Neuronal stem cell (in vitro differentiated cells): ENCODE measurements at regions not wholly inside any gene's neighbourhood (a gene's known extent, or its start where the extent isn't known, plus 50 kb on each side); places are given as distances from the start of the nearest gene placed in this dataset.

Experiments used
- DNase-seq: peaks from one replicate; pipeline ENCODE4 v3.0.0-alpha.2; 2013; ENCODE audit warnings: low spot score
- H2AFZ ChIP-seq: one replicate; pipeline ENCODE4 v1.6.1; 2013; ENCODE audit warnings: mild to moderate bottlenecking, low read length, inconsistent platforms
- H2AK5ac ChIP-seq: 2 replicates; pipeline ENCODE4 v1.6.1; 2013; ENCODE audit warnings: low read depth, mild to moderate bottlenecking, inconsistent platforms, low read length, moderate library complexity, mixed read lengths
- H2BK120ac ChIP-seq: 2 replicates; pipeline ENCODE4 v1.6.1; 2013; ENCODE audit warnings: low read depth, mild to moderate bottlenecking, inconsistent platforms, low read length, moderate library complexity, mixed read lengths
- H2BK12ac ChIP-seq: one replicate; pipeline ENCODE4 v1.6.1; 2013; ENCODE audit warnings: low read length, inconsistent platforms
- H2BK15ac ChIP-seq: 2 replicates; pipeline ENCODE4 v1.6.1; 2013; ENCODE audit warnings: mild to moderate bottlenecking, low read length, inconsistent platforms, mixed read lengths
- H2BK5ac ChIP-seq: one replicate; pipeline ENCODE4 v1.6.1; 2013; ENCODE audit warnings: inconsistent platforms, mild to moderate bottlenecking, low read length, moderate library complexity
- H3K14ac ChIP-seq: one replicate; pipeline ENCODE4 v1.6.1; 2013; ENCODE audit warnings: low read length, inconsistent platforms
- H3K18ac ChIP-seq: 2 replicates; pipeline ENCODE4 v1.6.1; 2013; ENCODE audit warnings: low read length, inconsistent platforms
- H3K23ac ChIP-seq: 2 replicates; pipeline ENCODE4 v1.6.1; 2013; ENCODE audit warnings: low read depth, mild to moderate bottlenecking, mixed read lengths, low read length, inconsistent platforms; ENCODE audit not compliant: poor library complexity
- H3K27ac ChIP-seq: replicated peaks from 3 replicates; pipeline ENCODE4 v1.5.1; 2013; ENCODE audit warnings: low read length, inconsistent platforms
- H3K27me3 ChIP-seq, 3 experiments: 2 replicates each; pipeline ENCODE4 v1.6.1; 2013; ENCODE audit warnings: low read length in 3 of 3, mild to moderate bottlenecking in 2 of 3, inconsistent platforms in 1 of 3, low read depth in 1 of 3, mixed read lengths in 1 of 3, moderate library complexity in 1 of 3; ENCODE audit not compliant: control insufficient read depth in 3 of 3, insufficient read depth in 3 of 3
- H3K36me3 ChIP-seq, 2 donors: replicated peaks in 1 of 2; 2 replicates each; pipeline ENCODE4 v1.6.1; 2013; ENCODE audit warnings: low read length in 2 of 2; ENCODE audit not compliant: control insufficient read depth in 2 of 2, insufficient read depth in 2 of 2
- H3K4ac ChIP-seq: 2 replicates; pipeline ENCODE4 v1.6.1; 2013; ENCODE audit warnings: inconsistent platforms, mild to moderate bottlenecking, low read length, moderate library complexity
- H3K4me1 ChIP-seq, 2 donors: 1 replicate in 1 of 2; 2 replicates in 1 of 2; pipeline ENCODE4 v1.6.1; 2013; ENCODE audit warnings: low read length in 2 of 2, low read depth in 1 of 2; ENCODE audit not compliant: control insufficient read depth in 2 of 2, insufficient read depth in 1 of 2
- H3K4me2 ChIP-seq: one replicate; pipeline ENCODE4 v1.6.1; 2013; ENCODE audit warnings: mild to moderate bottlenecking, low read length, inconsistent platforms; ENCODE audit not compliant: insufficient read depth, poor library complexity, severe bottlenecking
- H3K4me3 ChIP-seq, 2 donors: 2 replicates each; pipeline ENCODE4 v1.5.1; 2013; ENCODE audit warnings: low read length in 2 of 2, mild to moderate bottlenecking in 2 of 2, inconsistent platforms in 1 of 2, moderate library complexity in 1 of 2
- H3K79me1 ChIP-seq: one replicate; pipeline ENCODE4 v1.6.1; 2013; ENCODE audit warnings: low read depth, mild to moderate bottlenecking, inconsistent platforms, low read length, moderate library complexity
- H3K9ac ChIP-seq: one replicate; pipeline ENCODE4 v1.6.1; 2013; ENCODE audit warnings: mild to moderate bottlenecking, low read depth, low read length, inconsistent platforms; ENCODE audit not compliant: poor library complexity
- H3K9me3 ChIP-seq, 2 donors: replicated peaks in 1 of 2; 2 replicates each; pipeline versions ENCODE3 to v1.6.1; 2013; ENCODE audit warnings: low read length in 2 of 2, mild to moderate bottlenecking in 2 of 2, inconsistent platforms in 1 of 2, low read depth in 1 of 2, mixed read lengths in 1 of 2, moderate library complexity in 1 of 2; ENCODE audit not compliant: control insufficient read depth in 2 of 2, insufficient read depth in 1 of 2
- H4K8ac ChIP-seq: one replicate; pipeline ENCODE4 v1.6.1; 2013; ENCODE audit warnings: low read depth, mild to moderate bottlenecking, inconsistent platforms, low read length, moderate library complexity
- H4K91ac ChIP-seq: one replicate; pipeline ENCODE4 v1.6.1; 2013; ENCODE audit warnings: low read length, low read depth, mild to moderate bottlenecking, inconsistent platforms; ENCODE audit not compliant: poor library complexity
- WGBS, 2 donors: extraction: QIAGEN DNeasy Blood & Tissue Kit; methylation state at CpG; one replicate each; pipeline ENCODE4 v1.1.7; 2013; ENCODE audit warnings: missing lambda C conversion rate in 2 of 2, mixed read lengths in 1 of 2; ENCODE audit not compliant: insufficient read length in 2 of 2, insufficient replicate concordance in 1 of 2; ENCODE audit errors: extremely low coverage in 2 of 2; 5-methylcytosine and 5-hydroxymethylcytosine counted together

DNA sequence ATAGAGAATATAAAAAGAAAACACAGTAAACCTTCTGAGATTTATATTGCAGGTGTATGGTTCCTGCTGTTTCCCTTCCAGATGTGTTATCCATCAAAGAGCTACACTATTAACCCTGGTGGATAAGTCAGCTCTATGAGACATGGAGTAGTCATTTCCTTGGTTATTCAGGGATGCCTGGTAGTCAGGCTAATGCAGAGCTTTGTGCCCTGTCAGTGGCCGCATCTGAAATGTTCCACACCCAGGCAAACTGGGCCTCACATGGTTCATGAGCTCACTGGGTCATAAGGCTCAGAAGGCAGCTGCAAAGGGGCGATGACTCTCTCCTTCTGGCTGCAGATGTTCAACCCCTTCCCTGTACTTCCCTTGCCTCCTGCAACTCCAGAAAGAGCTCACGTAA, 473.6 kb downstream of the EPHA7 start:
- Histone ChIP-seq H3K4ac (no peak overlapping the region), H3K23ac (no peak overlapping the region), H2BK15ac (no peak overlapping the region), H3K9me3 (peaks cover 0 to 2% of the 10 kb centered on the region in 2 donors), H3K18ac (no peak overlapping the region), H3K4me1 (peaks cover 0 to 3% of the 10 kb centered on the region in 2 donors), H3K27me3 (no peaks in the 10 kb centered on the region), H3K27ac (peak overlapping the region; percentile 8), H2BK12ac (no peak overlapping the region), H3K14ac (no peak overlapping the region), H2AK5ac (no peak overlapping the region), H3K36me3 (peaks cover 0 to 2% of the 10 kb centered on the region in 2 donors), H3K4me3 (no peak overlapping the region), H2BK120ac (no peak overlapping the region), H2AFZ (no peak overlapping the region), H4K91ac (no peak overlapping the region), H3K4me2 (no peak overlapping the region), H2BK5ac (no peak overlapping the region), H4K8ac (no peak overlapping the region), H3K79me1 (no peaks in the 10 kb centered on the region), H3K9ac (no peak overlapping the region)
- no peak for DNase-seq
- no CpG with 5 or more reads among the region's 3 CpGs for WGBS, 2 donors

DNA sequence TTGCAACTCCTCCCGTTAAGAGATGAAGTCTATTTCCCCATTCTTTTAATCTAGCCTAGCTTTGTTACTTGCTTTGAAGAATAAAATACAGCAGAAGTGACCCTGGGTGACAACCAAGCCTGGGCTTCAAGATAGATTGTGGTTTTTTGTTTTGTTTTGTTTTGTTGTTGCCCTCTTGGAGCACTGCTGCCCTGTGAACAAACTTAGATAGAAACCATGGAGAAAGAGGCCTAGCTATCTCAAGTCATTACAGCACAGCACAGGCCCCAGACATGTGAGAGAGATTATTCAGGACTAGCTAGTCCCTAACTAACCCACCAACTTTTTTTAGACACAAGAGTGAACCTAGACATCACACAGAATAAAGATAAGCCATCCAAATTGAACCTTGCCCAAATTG, 475.2 kb downstream of the EPHA7 start:
- no peak for DNase-seq
- Histone ChIP-seq H2BK5ac (no peak overlapping the region), H3K4ac (no peak overlapping the region), H3K14ac (no peak overlapping the region), H3K9ac (no peak overlapping the region), H3K18ac (no peak overlapping the region), H3K79me1 (no peaks in the 10 kb centered on the region), H3K27ac (no peak overlapping the region), H3K23ac (no peak overlapping the region), H4K91ac (no peak overlapping the region), H2BK15ac (no peak overlapping the region), H3K27me3 (no peaks in the 10 kb centered on the region), H3K9me3 (peaks cover 0 to 2% of the 10 kb centered on the region in 2 donors), H3K4me3 (no peak overlapping the region), H4K8ac (no peak overlapping the region), H3K4me2 (no peak overlapping the region), H2BK12ac (no peak overlapping the region), H3K4me1 (peaks cover 0 to 3% of the 10 kb centered on the region in 2 donors), H2AK5ac (no peak overlapping the region), H2AFZ (no peak overlapping the region), H2BK120ac (no peak overlapping the region), H3K36me3 (peaks cover 0 to 2% of the 10 kb centered on the region in 2 donors)
- no CpG with 5 or more reads among the region's 1 CpG for WGBS, 2 donors

DNA sequence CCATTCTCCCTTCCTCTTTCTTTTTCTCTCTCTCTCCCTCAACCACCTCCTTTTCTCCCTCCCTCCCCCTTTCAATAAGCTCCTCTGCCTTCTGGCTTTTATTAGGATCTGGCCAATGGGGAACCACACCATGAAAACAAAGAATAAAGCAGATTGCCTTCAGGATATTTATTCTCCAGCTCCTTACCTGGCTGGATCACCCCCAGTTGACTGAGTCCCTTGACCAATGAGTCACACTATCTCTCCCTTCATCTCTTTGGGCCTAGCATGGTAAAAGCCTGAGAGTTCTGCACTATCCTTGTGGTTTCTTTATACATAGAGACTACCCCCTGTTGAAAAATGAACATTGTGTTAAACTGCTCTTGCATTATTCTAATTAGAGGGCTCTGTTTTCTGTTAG, 476.8 kb downstream of the EPHA7 start:
- no peaks in the 10 kb centered on the region for H3K79me1 ChIP-seq
- no peak overlapping the region for H2AK5ac ChIP-seq
- no peak overlapping the region for H3K18ac ChIP-seq
- no peak for DNase-seq
- H2BK120ac ChIP-seq = no peak overlapping the region
- H4K91ac ChIP-seq = no peak overlapping the region
- H3K23ac ChIP-seq = no peak overlapping the region
- no peak overlapping the region for H2AFZ ChIP-seq
- no peak overlapping the region for H3K4me2 ChIP-seq
- H3K9ac ChIP-seq = no peak overlapping the region
- H2BK5ac ChIP-seq = no peak overlapping the region
- H3K9me3 ChIP-seq = peaks cover 0 to 2% of the 10 kb centered on the region in 2 donors
- H3K27me3 ChIP-seq = no peaks in the 10 kb centered on the region
- no peak overlapping the region for H3K14ac ChIP-seq
- no peak overlapping the region for H4K8ac ChIP-seq
- no peak overlapping the region for H2BK15ac ChIP-seq
- H3K4me3 ChIP-seq = no peak overlapping the region
- H3K4ac ChIP-seq = no peak overlapping the region
- peaks cover 0 to 3% of the 10 kb centered on the region in 2 donors for H3K4me1 ChIP-seq
- H2BK12ac ChIP-seq = no peak overlapping the region
- H3K36me3 ChIP-seq = peaks cover 0 to 2% of the 10 kb centered on the region in 2 donors
- H3K27ac ChIP-seq = no peak overlapping the region

DNA sequence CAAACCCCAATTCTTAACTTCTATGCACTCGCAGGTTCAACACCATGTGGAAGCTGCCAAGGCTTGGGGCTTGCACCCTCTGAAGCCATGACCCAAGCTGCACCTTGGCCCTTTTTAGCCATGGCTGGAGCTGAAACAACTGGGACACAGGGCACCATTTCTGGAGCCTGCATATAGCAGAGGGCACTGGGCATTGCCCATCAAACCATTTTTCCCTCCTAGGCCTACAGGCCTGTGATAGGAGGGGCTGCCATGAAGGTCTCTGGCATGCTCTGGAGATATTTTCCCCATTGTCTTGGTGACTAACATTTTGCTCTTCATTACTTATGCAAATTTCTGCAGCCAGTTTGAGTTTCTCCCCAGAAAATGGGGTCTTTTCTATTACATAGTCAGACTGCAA, 484.7 kb downstream of the EPHA7 start:
- no peaks in the 10 kb centered on the region for H3K4me1 ChIP-seq
- H2AK5ac ChIP-seq = no peak overlapping the region
- H2AFZ ChIP-seq = no peak overlapping the region
- H3K18ac ChIP-seq = no peak overlapping the region
- H2BK120ac ChIP-seq = no peak overlapping the region
- no peak overlapping the region for H3K4me2 ChIP-seq
- DNase-seq = no peak
- peak overlapping the region; percentile 55 for H3K23ac ChIP-seq
- H3K4ac ChIP-seq = no peak overlapping the region
- H3K79me1 ChIP-seq = no peaks in the 10 kb centered on the region
- H3K14ac ChIP-seq = no peak overlapping the region
- no peak overlapping the region for H2BK5ac ChIP-seq
- H4K91ac ChIP-seq = no peak overlapping the region
- H3K4me3 ChIP-seq = no peak overlapping the region
- no peak overlapping the region for H3K27ac ChIP-seq
- H3K27me3 ChIP-seq = no peaks in the 10 kb centered on the region
- WGBS, 2 donors = no CpG with 5 or more reads among the region's 1 CpG
- no peaks in the 10 kb centered on the region for H3K36me3 ChIP-seq
- H3K9ac ChIP-seq = no peak overlapping the region
- H2BK15ac ChIP-seq = no peak overlapping the region
- H2BK12ac ChIP-seq = no peak overlapping the region
- H4K8ac ChIP-seq = no peak overlapping the region
- no peaks in the 10 kb centered on the region for H3K9me3 ChIP-seq
